Liver (tissue), 8 donors: ENCODE measurements at regions not wholly inside any gene's neighbourhood (a gene's known extent, or its start where the extent isn't known, plus 50 kb on each side); places are given as distances from the start of the nearest gene placed in this dataset.

Experiments used
- DNase-seq: peaks from one replicate; pipeline ENCODE4 v3.0.0-alpha.2; 2017; ENCODE audit warnings: low spot score
- H3K27ac ChIP-seq, 2 donors: one replicate each; pipeline ENCODE4 v1.7.0; 2013; ENCODE audit warnings: inconsistent platforms in 2 of 2, low read length in 2 of 2, control low read depth in 1 of 2, low read depth in 1 of 2, mild to moderate bottlenecking in 1 of 2
- H3K27me3 ChIP-seq, 4 donors: one replicate each; pipeline versions ENCODE4 v1.6.1 to v1.7.0; 2013; ENCODE audit warnings: low read length in 3 of 4, inconsistent platforms in 1 of 4, mild to moderate bottlenecking in 1 of 4, moderate library complexity in 1 of 4; ENCODE audit not compliant: control insufficient read depth in 4 of 4, insufficient read depth in 4 of 4
- H3K36me3 ChIP-seq, 4 donors: one replicate each; pipeline versions ENCODE4 v1.6.1 to v1.7.0; 2013; ENCODE audit warnings: low read length in 3 of 4, mild to moderate bottlenecking in 3 of 4, low read depth in 1 of 4, moderate library complexity in 1 of 4; ENCODE audit not compliant: control insufficient read depth in 4 of 4, insufficient read depth in 3 of 4
- H3K4me1 ChIP-seq, 4 donors: one replicate each; pipeline versions ENCODE4 v1.6.1 to v1.7.0; 2013; ENCODE audit warnings: low read length in 3 of 4, mild to moderate bottlenecking in 3 of 4, moderate library complexity in 1 of 4; ENCODE audit not compliant: control insufficient read depth in 4 of 4, insufficient read depth in 4 of 4
- H3K4me3 ChIP-seq, 3 donors: one replicate each; pipeline versions ENCODE4 v1.6.1 to v1.7.0; 2013; ENCODE audit warnings: low read length in 3 of 3, control low read depth in 1 of 3, low read depth in 1 of 3, mild to moderate bottlenecking in 1 of 3
- H3K9ac ChIP-seq, 2 donors: one replicate each; pipeline ENCODE4 v1.7.0; 2013; ENCODE audit warnings: low read length in 2 of 2, mild to moderate bottlenecking in 2 of 2, moderate library complexity in 2 of 2, control low read depth in 1 of 2, low read depth in 1 of 2
- H3K9me3 ChIP-seq, 4 donors: one replicate each; pipeline versions ENCODE4 v1.6.1 to v1.7.0; 2013; ENCODE audit warnings: low read length in 3 of 4; ENCODE audit not compliant: control insufficient read depth in 4 of 4
- ATF3 ChIP-seq: IDR thresholded peaks from 2 replicates; pipeline ENCODE4 v1.6.1; 2016; ENCODE audit warnings: antibody characterized with exemption
- CTCF ChIP-seq: fragments of 150-350 bp; IDR thresholded peaks from 2 replicates; pipeline ENCODE4 v1.5.1; 2017; ENCODE audit warnings: improper control_type of control experiment, low read depth, low read length; ENCODE audit not compliant: missing input control
- EGR1 ChIP-seq, 2 donors: IDR thresholded peaks; 2 replicates each; pipeline ENCODE4 v1.6.1; 2016 to 2018; ENCODE audit warnings: antibody characterized with exemption in 2 of 2, low read depth in 2 of 2
- FOXA1 ChIP-seq: IDR thresholded peaks from 2 replicates; pipeline ENCODE4 v1.6.1; 2016; ENCODE audit warnings: antibody characterized with exemption
- FOXA2 ChIP-seq: IDR thresholded peaks from 2 replicates; pipeline ENCODE4 v1.6.1; 2016; ENCODE audit warnings: antibody characterized with exemption
- GABPA ChIP-seq, 2 donors: IDR thresholded peaks in 1 of 2; conservative IDR thresholded peaks in 1 of 2; 2 replicates each; pipeline ENCODE4 v1.6.1; 2016; ENCODE audit warnings: antibody characterized with exemption in 2 of 2, mild to moderate bottlenecking in 1 of 2, moderate library complexity in 1 of 2
- HNF4A ChIP-seq, 2 donors: conservative IDR thresholded peaks; 2 replicates each; pipeline ENCODE4 v1.6.1; 2016; ENCODE audit warnings: antibody characterized with exemption in 2 of 2, mild to moderate bottlenecking in 2 of 2
- HNF4G ChIP-seq: IDR thresholded peaks from 2 replicates; pipeline ENCODE4 v1.6.1; 2016; ENCODE audit warnings: antibody characterized with exemption
- JUND ChIP-seq, 2 donors: IDR thresholded peaks; 2 replicates each; pipeline ENCODE4 v1.6.1; 2016; ENCODE audit warnings: antibody characterized with exemption in 2 of 2
- NR2F2 ChIP-seq: IDR thresholded peaks from 2 replicates; pipeline ENCODE4 v1.6.1; 2016; ENCODE audit warnings: antibody characterized with exemption
- RAD21 ChIP-seq, 2 donors: IDR thresholded peaks; 2 replicates each; pipeline ENCODE4 v1.6.1; 2016; ENCODE audit warnings: antibody characterized with exemption in 2 of 2, mild to moderate bottlenecking in 2 of 2
- REST ChIP-seq: IDR thresholded peaks from 2 replicates; pipeline ENCODE4 v1.6.1; 2016; ENCODE audit warnings: antibody characterized with exemption, mild to moderate bottlenecking
- RXRA ChIP-seq, 2 donors: IDR thresholded peaks; 2 replicates each; pipeline ENCODE4 v1.6.1; 2017 to 2018; ENCODE audit warnings: antibody characterized with exemption in 2 of 2, mild to moderate bottlenecking in 1 of 2
- SP1 ChIP-seq: IDR thresholded peaks from 2 replicates; pipeline ENCODE4 v1.6.1; 2018; ENCODE audit warnings: antibody characterized with exemption, mild to moderate bottlenecking
- TAF1 ChIP-seq: conservative IDR thresholded peaks from 2 replicates; pipeline ENCODE4 v1.6.1; 2016; ENCODE audit warnings: antibody characterized with exemption, mild to moderate bottlenecking
- YY1 ChIP-seq: IDR thresholded peaks from 2 replicates; pipeline ENCODE4 v1.6.1; 2016; ENCODE audit warnings: antibody characterized with exemption, mild to moderate bottlenecking
- WGBS: extraction: QIAGEN DNeasy Blood & Tissue Kit; methylation state at CpG from one replicate; pipeline ENCODE4 v1.1.7; 2013; 5-methylcytosine and 5-hydroxymethylcytosine counted together
- TF ChIP-seq, protein P1 (sequence below): IDR thresholded peaks from 2 replicates; pipeline ENCODE4 v1.6.1; 2016; ENCODE audit warnings: antibody characterized with exemption
- TF ChIP-seq, protein P2 (sequence below): IDR thresholded peaks from 2 replicates; pipeline ENCODE4 v1.6.1; 2016; ENCODE audit warnings: antibody characterized with exemption
- donor health status: healthy.
- donor health status: healthy.
- donor health status: healthy.
- donor health status: healthy.
- donor health status: healthy.

DNA sequence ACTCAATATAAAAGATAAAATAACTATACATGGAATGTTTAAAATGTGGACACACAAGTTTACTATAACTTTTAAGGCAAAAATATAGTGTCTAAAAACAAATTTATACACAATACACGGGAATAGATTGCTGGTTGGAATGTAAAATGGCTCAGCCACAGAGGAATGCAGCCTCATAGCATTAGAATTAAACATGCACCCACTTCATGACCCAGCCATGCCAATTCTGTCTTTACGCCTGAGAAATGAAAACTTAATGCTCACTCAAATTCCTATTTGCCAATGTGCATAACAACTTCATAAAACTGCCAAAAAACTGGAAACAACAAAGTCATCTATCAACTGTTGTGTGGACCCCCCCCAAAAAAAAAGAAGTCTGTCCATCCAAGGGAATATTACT lies 1006.6 kb upstream of the POU3F3 start:
- H3K36me3 ChIP-seq: no peaks in the 10 kb centered on the region
- H3K27me3 ChIP-seq: no peaks in the 10 kb centered on the region
- no peak for DNase-seq
- H3K4me1 ChIP-seq: no peaks in the 10 kb centered on the region
- no peak overlapping the region for H3K9ac ChIP-seq
- TF ChIP-seq FOXA1: no peak
- TF ChIP-seq CTCF: no peak
- TF ChIP-seq, protein P1, sequence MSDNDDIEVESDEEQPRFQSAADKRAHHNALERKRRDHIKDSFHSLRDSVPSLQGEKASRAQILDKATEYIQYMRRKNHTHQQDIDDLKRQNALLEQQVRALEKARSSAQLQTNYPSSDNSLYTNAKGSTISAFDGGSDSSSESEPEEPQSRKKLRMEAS: no peak
- TF ChIP-seq YY1: no peak
- no peak for TF ChIP-seq REST
- TF ChIP-seq RXRA (IDR thresholded peaks at IDR 0.05): no peak
- TF ChIP-seq SP1: no peak
- TF ChIP-seq, protein P2, sequence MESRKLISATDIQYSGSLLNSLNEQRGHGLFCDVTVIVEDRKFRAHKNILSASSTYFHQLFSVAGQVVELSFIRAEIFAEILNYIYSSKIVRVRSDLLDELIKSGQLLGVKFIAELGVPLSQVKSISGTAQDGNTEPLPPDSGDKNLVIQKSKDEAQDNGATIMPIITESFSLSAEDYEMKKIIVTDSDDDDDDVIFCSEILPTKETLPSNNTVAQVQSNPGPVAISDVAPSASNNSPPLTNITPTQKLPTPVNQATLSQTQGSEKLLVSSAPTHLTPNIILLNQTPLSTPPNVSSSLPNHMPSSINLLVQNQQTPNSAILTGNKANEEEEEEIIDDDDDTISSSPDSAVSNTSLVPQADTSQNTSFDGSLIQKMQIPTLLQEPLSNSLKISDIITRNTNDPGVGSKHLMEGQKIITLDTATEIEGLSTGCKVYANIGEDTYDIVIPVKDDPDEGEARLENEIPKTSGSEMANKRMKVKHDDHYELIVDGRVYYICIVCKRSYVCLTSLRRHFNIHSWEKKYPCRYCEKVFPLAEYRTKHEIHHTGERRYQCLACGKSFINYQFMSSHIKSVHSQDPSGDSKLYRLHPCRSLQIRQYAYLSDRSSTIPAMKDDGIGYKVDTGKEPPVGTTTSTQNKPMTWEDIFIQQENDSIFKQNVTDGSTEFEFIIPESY: no peak
- TF ChIP-seq TAF1: no peak
- no peak for TF ChIP-seq HNF4A (conservative IDR thresholded peaks at IDR 0.05)
- TF ChIP-seq GABPA (IDR thresholded peaks at IDR 0.05 in 1 of 2, conservative IDR thresholded peaks at IDR 0.05 in 1 of 2): no peak
- no peak for TF ChIP-seq FOXA2
- TF ChIP-seq RAD21 (IDR thresholded peaks at IDR 0.05): no peak
- TF ChIP-seq JUND (IDR thresholded peaks at IDR 0.05): no peak
- no peak for TF ChIP-seq ATF3
- TF ChIP-seq NR2F2: no peak
- H3K4me3 ChIP-seq: no peak overlapping the region
- H3K27ac ChIP-seq: no peak overlapping the region
- peaks cover 0 to 8% (median 3%) of the 10 kb centered on the region in 4 donors for H3K9me3 ChIP-seq
- WGBS: 89% methylated on average over 2 of the region's 2 CpGs

- no peaks in the 10 kb centered on the region for H3K36me3 ChIP-seq
- no peak overlapping the region for H3K4me3 ChIP-seq
- TF ChIP-seq TAF1 (no peak), JUND (IDR thresholded peaks at IDR 0.05) (no peak), NR2F2 (no peak), SP1 (no peak), ATF3 (no peak), HNF4G (no peak), FOXA1 (no peak), CTCF (no peak), GABPA (IDR thresholded peaks at IDR 0.05 in 1 of 2, conservative IDR thresholded peaks at IDR 0.05 in 1 of 2) (no peak), FOXA2 (no peak), RAD21 (IDR thresholded peaks at IDR 0.05) (no peak), EGR1 (IDR thresholded peaks at IDR 0.05; ENCODE audit: low read depth in 2 of 2) (no peak)
- TF ChIP-seq, protein P1: no peak
- TF ChIP-seq, protein P2: no peak
- H3K9me3 ChIP-seq: no peaks in the 10 kb centered on the region
- H3K9ac ChIP-seq: no peak overlapping the region
- no peak for DNase-seq
- H3K4me1 ChIP-seq: no peaks in the 10 kb centered on the region
- 72% methylated on average over 2 of the region's 2 CpGs for WGBS
- H3K27ac ChIP-seq: no peak overlapping the region
- H3K27me3 ChIP-seq: no peaks in the 10 kb centered on the region
Measured at GRCh38 chr2:103859238-103859637, 994.7 kb upstream of the POU3F3 start.
